ENCODE measurements at regions not wholly inside any gene's neighbourhood (a gene's known extent, or its start where the extent isn't known, plus 50 kb on each side); places are given as distances from the start of the nearest gene placed in this dataset.

DNA sequence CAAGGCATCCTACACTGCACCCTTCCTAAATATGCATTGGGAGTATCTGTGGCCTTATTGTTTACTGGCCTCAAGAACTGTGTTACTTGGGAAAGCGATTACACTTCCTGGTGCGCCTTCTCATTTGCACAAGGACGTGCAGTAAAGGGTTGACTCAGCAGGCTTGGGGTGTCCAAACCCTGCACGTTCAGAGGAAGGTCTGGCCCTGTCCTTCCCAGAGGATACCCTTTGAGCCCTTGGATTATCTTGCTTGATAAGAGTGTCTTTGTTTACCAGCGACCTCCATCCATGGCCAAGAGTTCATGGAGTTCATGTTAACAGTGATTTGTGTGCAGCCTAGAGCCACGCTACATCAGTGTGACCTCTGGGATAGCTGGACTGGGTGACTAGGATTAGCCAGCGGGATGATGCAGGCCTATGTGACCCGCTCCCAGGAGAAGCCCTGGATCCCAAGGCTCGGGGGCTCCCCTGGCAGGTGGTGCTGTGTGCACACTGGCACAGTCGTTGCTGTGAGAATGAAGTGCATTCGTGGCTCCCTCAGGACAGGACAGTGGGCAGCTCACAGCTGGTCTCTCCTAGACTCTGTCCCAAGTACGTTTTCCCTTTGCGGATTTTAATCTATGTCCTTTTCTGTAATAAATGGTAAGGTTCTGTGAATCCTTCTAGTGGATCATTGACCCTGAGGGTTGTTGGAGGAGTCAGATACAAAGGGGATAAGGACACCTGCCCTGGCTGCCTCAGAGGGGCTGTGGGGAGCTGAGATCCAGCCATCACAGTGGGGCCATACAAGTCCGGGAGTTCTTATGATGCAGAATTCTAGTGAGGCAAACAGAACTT, 73.5 kb downstream of the TTLL2 start:
- TF ChIP-seq EZH2 (IDR thresholded peaks at IDR 0.05; ENCODE audit: low read length, unreplicated experiment): no peak
- TF ChIP-seq, protein P1, sequence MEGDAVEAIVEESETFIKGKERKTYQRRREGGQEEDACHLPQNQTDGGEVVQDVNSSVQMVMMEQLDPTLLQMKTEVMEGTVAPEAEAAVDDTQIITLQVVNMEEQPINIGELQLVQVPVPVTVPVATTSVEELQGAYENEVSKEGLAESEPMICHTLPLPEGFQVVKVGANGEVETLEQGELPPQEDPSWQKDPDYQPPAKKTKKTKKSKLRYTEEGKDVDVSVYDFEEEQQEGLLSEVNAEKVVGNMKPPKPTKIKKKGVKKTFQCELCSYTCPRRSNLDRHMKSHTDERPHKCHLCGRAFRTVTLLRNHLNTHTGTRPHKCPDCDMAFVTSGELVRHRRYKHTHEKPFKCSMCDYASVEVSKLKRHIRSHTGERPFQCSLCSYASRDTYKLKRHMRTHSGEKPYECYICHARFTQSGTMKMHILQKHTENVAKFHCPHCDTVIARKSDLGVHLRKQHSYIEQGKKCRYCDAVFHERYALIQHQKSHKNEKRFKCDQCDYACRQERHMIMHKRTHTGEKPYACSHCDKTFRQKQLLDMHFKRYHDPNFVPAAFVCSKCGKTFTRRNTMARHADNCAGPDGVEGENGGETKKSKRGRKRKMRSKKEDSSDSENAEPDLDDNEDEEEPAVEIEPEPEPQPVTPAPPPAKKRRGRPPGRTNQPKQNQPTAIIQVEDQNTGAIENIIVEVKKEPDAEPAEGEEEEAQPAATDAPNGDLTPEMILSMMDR (conservative IDR thresholded peaks at IDR 0.05; ENCODE audit: low read depth, low read length): no peak
